Mesodermal cell (in vitro differentiated cells): ENCODE measurements at regions not wholly inside any gene's neighbourhood (a gene's known extent, or its start where the extent isn't known, plus 50 kb on each side); places are given as distances from the start of the nearest gene placed in this dataset.

Experiments used
- H3K27ac ChIP-seq: 2 replicates; pipeline ENCODE4 v1.7.0; 2013; ENCODE audit warnings: mild to moderate bottlenecking, low read depth, low read length, moderate library complexity; ENCODE audit not compliant: severe bottlenecking
- H3K36me3 ChIP-seq: 2 replicates; pipeline ENCODE4 v1.7.1; 2013; ENCODE audit warnings: mild to moderate bottlenecking, low read length, moderate library complexity; ENCODE audit not compliant: control insufficient read depth, insufficient read depth
- H3K4me1 ChIP-seq: one replicate; pipeline ENCODE4 v1.7.1; 2013; ENCODE audit warnings: mild to moderate bottlenecking, low read length; ENCODE audit not compliant: insufficient read depth, control insufficient read depth, poor library complexity, severe bottlenecking
- H3K4me3 ChIP-seq: 2 replicates; pipeline ENCODE4 v1.7.0; 2013; ENCODE audit warnings: low read length, control low read depth, mild to moderate bottlenecking; ENCODE audit not compliant: insufficient read depth, poor library complexity, severe bottlenecking; ENCODE audit errors: extremely low read depth
- H3K9me3 ChIP-seq: 2 replicates; pipeline ENCODE4 v1.7.1; 2013; ENCODE audit warnings: mild to moderate bottlenecking, low read length, moderate library complexity; ENCODE audit not compliant: control insufficient read depth
- WGBS, 2 experiments: methylation state at CpG; one replicate each; pipeline ENCODE4 v1.1.5; 2013; ENCODE audit warnings: missing lambda C conversion rate in 2 of 2; ENCODE audit not compliant: insufficient coverage in 2 of 2; 5-methylcytosine and 5-hydroxymethylcytosine counted together

- H3K4me3 ChIP-seq, result no peak overlapping the region
- no peak overlapping the region for H3K27ac ChIP-seq
- H3K4me1 ChIP-seq, result no peaks in the 10 kb centered on the region
- no peaks in the 10 kb centered on the region for H3K36me3 ChIP-seq
- H3K9me3 ChIP-seq, result no peaks in the 10 kb centered on the region
Measured at GRCh38 chrX:109931677-109932076, 71.2 kb upstream of the TMEM164 start.

- Histone ChIP-seq H3K27ac (no peak overlapping the region), H3K4me3 (no peak overlapping the region), H3K4me1 (no peaks in the 10 kb centered on the region), H3K9me3 (no peaks in the 10 kb centered on the region), H3K36me3 (no peaks in the 10 kb centered on the region)
- 89% methylated on average over 1 of the region's 1 CpG; no CpG with 5 or more reads in 1 of the 2 experiments for WGBS, 2 experiments
Measured at GRCh38 chrX:109934434-109934833, 68.5 kb upstream of the TMEM164 start.

DNA sequence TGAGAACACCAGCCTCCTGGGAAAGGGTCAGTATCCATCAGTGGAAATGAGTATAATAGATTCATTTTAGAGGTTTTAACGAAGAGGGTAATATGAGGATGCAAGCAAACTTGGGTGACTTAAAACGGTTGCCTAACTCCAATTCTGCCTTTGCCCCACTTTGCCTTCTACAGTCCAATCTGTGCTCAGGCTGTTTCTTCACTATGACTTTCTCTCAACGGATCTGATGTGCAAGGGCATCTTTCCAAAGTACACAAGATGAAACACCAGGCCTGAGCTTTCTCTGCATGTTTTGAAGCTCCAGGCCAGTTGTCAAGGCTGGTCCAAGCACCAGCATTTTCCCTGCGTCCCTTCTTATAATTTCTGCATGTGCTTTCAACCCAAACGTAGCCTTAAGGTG, 68.0 kb upstream of the TMEM164 start:
- H3K4me1 ChIP-seq, result no peaks in the 10 kb centered on the region
- H3K9me3 ChIP-seq, result no peaks in the 10 kb centered on the region
- 83 to 100% methylated on average over 2 to 3 of the region's 5 CpGs for WGBS, 2 experiments
- no peak overlapping the region for H3K27ac ChIP-seq
- H3K36me3 ChIP-seq, result no peaks in the 10 kb centered on the region
- H3K4me3 ChIP-seq, result no peak overlapping the region

DNA sequence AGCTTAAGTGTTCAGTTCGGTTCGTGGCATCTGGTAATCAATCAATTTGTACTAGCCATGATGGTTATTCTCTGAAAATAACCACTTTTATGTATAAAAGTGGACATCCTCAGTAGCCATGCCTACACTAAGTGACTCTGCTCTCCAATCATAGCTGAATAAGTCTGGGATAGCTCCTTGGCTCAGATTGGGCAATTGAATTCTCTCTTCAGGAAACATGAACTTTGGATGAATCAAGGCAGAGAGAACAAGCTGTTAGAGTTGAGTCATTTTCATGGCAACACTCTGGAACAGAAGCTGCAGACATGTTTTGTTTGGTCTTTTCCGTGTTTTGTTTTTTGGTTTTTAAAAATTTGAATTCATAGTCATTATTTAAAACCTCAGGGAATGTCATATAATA, 66.8 kb upstream of the TMEM164 start:
- Histone ChIP-seq H3K4me3 (no peak overlapping the region), H3K4me1 (no peaks in the 10 kb centered on the region), H3K36me3 (no peaks in the 10 kb centered on the region), H3K27ac (no peak overlapping the region), H3K9me3 (no peaks in the 10 kb centered on the region)
- WGBS, 2 experiments, result no CpG with 5 or more reads among the region's 3 CpGs

DNA sequence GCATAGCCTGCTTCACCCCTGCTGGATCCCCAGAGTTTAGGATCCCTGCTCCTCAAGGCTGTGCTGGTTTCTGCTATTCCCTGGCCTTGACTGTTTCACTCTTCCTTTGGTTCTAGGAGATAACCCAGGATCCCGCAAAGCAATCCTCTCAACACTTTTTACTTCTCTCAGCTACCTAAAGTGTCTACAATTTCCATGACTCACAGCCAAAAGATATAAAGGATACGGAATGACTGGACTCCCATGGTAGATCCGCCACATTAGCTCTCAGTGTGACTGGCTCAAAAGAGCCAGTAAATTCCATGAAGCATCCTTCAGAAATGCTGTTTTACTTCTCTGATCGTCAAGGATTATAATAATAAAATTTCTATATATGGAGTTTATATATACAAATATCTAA, 66.3 kb upstream of the TMEM164 start:
- Histone ChIP-seq H3K4me1 (no peaks in the 10 kb centered on the region), H3K27ac (no peak overlapping the region), H3K9me3 (no peaks in the 10 kb centered on the region), H3K4me3 (no peak overlapping the region), H3K36me3 (no peaks in the 10 kb centered on the region)
- 100% methylated on average over 2 of the region's 4 CpGs; no CpG with 5 or more reads in 1 of the 2 experiments for WGBS, 2 experiments

DNA sequence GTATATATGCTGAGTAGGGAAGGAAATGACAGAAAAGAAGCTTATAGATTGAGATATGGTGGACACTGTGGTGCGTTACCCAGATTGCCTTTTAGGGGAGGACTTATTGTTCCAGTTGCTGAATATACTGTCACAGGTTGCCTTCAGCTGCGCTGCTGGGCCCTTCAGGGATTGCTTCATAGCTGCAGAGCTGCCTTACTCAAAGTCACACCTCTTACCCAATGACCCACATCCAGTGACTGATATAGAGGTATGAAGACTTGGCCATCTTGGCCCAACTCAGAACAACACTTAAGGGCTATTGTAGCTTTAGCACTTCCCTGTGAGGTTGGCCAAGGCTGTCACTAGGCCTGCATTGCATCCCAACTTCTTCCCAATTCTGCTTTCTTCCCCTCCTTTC, 63.4 kb upstream of the TMEM164 start:
- 100% methylated on average over 1 of the region's 2 CpGs; no CpG with 5 or more reads in 1 of the 2 experiments for WGBS, 2 experiments
- H3K4me3 ChIP-seq, result no peak overlapping the region
- H3K4me1 ChIP-seq, result no peaks in the 10 kb centered on the region
- H3K36me3 ChIP-seq, result no peaks in the 10 kb centered on the region
- H3K27ac ChIP-seq, result no peak overlapping the region
- H3K9me3 ChIP-seq, result no peaks in the 10 kb centered on the region

- Histone ChIP-seq H3K27ac (no peak overlapping the region), H3K9me3 (no peaks in the 10 kb centered on the region), H3K4me1 (no peaks in the 10 kb centered on the region), H3K36me3 (no peaks in the 10 kb centered on the region), H3K4me3 (no peak overlapping the region)
- 100% methylated on average over 1 of the region's 2 CpGs; no CpG with 5 or more reads in 1 of the 2 experiments for WGBS, 2 experiments
Measured at GRCh38 chrX:109940411-109940810, 62.5 kb upstream of the TMEM164 start.

GRCh38 chrX:109943092-109943739, 59.7 kb upstream of the TMEM164 start:
- Histone ChIP-seq H3K4me1 (no peaks in the 10 kb centered on the region), H3K4me3 (no peak overlapping the region), H3K9me3 (no peaks in the 10 kb centered on the region), H3K27ac (no peak overlapping the region), H3K36me3 (no peaks in the 10 kb centered on the region)
- no CpG with 5 or more reads among the region's 2 CpGs for WGBS, 2 experiments

GRCh38 chrX:109943740-109944092, 59.2 kb upstream of the TMEM164 start:
- no peak overlapping the region for H3K4me3 ChIP-seq
- WGBS, 2 experiments, result no CpG with 5 or more reads among the region's 1 CpG
- H3K4me1 ChIP-seq, result no peaks in the 10 kb centered on the region
- H3K9me3 ChIP-seq, result no peaks in the 10 kb centered on the region
- no peaks in the 10 kb centered on the region for H3K36me3 ChIP-seq
- H3K27ac ChIP-seq, result no peak overlapping the region

- H3K9me3 ChIP-seq, result no peaks in the 10 kb centered on the region
- H3K27ac ChIP-seq, result no peak overlapping the region
- 80% methylated on average over 1 of the region's 2 CpGs; no CpG with 5 or more reads in 1 of the 2 experiments for WGBS, 2 experiments
- peaks cover 4% of the 10 kb centered on the region for H3K4me1 ChIP-seq
- H3K4me3 ChIP-seq, result no peak overlapping the region
- no peaks in the 10 kb centered on the region for H3K36me3 ChIP-seq
Measured at GRCh38 chrX:109952050-109952449, 50.9 kb upstream of the TMEM164 start.

DNA sequence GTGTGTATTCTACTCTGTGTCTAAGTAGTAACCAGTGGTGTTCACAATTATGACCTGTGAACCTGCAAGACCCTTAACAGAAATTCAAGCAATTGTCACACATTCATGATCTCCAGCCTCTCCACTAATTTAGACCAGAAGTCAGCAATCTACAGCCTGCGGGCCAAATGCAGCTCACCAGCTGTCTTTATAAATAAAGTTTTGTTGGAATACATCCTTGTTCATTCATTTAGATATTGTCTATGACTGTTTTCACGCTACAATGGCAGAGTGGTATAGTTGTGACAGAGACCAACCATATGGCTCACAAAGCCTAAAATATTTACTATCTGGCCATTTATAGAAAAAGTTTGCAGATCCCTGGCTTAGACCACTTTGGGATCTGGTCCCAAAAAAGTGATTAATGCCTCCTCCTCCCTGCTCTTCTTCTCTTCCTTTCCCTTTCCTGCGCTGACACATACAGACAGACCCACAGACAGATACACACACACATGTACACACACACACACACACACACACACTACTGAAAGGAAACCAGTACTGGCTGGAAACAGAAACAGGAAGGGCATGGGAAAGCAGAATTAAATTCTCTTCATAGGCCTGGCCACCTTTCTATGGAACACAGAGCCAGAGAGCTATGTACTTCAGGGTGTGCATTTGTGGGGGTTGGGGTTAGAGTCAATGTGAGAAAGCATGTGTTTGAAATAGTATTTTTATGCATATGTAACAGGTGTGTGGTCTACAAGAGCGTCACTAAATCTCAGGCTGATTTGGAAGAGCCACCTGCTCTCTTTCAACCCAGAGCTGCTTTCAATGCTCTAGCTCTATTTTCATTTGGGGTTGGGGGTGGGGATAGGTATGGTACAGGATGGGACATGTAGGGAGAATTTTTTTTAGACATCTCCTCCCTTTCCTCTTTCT, 49.7 kb upstream of the TMEM164 start:
- Histone ChIP-seq H3K4me3 (no peak overlapping the region), H3K4me1 (peaks cover 4% of the 10 kb centered on the region), H3K27ac (no peak overlapping the region), H3K36me3 (no peaks in the 10 kb centered on the region), H3K9me3 (no peaks in the 10 kb centered on the region)
- no CpG with 5 or more reads among the region's 4 CpGs for WGBS, 2 experiments
